Right cardiac atrium (tissue), 5 donors: ENCODE measurements at regions not wholly inside any gene's neighbourhood (a gene's known extent, or its start where the extent isn't known, plus 50 kb on each side); places are given as distances from the start of the nearest gene placed in this dataset.

Experiments
- ATAC-seq, 2 donors: fragments of 200-7000 bp; cut with Tn5 transposase; one replicate each; pipeline versions ENCODE4 v1.8.0 to v1.9.1; 2020; ENCODE audit warnings: moderate library complexity in 2 of 2, mild to moderate bottlenecking in 1 of 2
- DNase-seq, 3 donors: peaks; one replicate each; pipeline ENCODE4 v3.0.0-alpha.2; 2020
- H3K27ac ChIP-seq: one replicate; pipeline ENCODE4 v1.5.1; 2013; ENCODE audit warnings: mild to moderate bottlenecking, low read length, control low read depth, moderate library complexity
- H3K27me3 ChIP-seq: one replicate; pipeline ENCODE4 v1.6.1; 2013; ENCODE audit not compliant: control insufficient read depth, insufficient read depth
- H3K4me1 ChIP-seq: one replicate; pipeline ENCODE4 v1.6.1; 2013; ENCODE audit warnings: low read length; ENCODE audit not compliant: control insufficient read depth, insufficient read depth
- H3K4me3 ChIP-seq: one replicate; pipeline ENCODE4 v1.5.1; 2013; ENCODE audit warnings: low read length, control low read depth
- H3K9me3 ChIP-seq: one replicate; pipeline ENCODE4 v1.6.1; 2013; ENCODE audit warnings: low read length; ENCODE audit not compliant: control insufficient read depth
- WGBS: extraction: QIAGEN DNeasy Blood & Tissue Kit; methylation state at CpG from one replicate; pipeline ENCODE4 v1.1.7; 2013; 5-methylcytosine and 5-hydroxymethylcytosine counted together
- intact Hi-C, 4 donors: fragments of 100-400 bp; cut with DNase I; formaldehyde crosslinking; loops; one replicate each; pipeline versions ENCODE4 v1.11.0 to v1.14.0; 2022 to 2023
- donor health status: healthy with polysubstance abuse.
- donor health status: DM: no; HTN: yes; CAD: no.
- donor health status: DM: no; HTN: no; CAD: no.
- donor health status: DM: no; HTN: yes; CAD: no; lungs with severe emphysema.
- donor health status: DM: yes; HTN: yes; CAD: no.

DNA sequence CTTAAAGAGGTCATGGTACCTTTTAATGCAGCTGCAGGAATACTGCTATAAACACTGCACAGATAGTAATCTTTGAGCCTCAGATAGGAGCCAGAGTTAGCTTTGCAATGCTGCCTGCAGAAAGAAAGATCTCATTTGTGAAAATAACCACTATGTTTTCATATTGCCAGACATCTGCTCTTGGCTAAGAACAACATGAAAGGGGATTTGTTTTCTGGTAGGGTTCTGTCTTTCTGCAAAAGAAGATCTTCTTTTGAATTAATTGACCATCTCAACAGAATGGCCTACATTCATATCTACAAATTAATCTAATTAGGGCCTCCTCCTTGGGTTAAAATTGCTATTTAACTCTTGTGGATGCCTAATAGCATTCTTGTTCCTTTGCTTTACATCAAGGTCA is 177.6 kb upstream of the DPYD start:
- intact Hi-C loops = no loop called here
- no peak overlapping the region for H3K4me3 ChIP-seq
- no peak for DNase-seq
- no peaks in the 10 kb centered on the region for H3K4me1 ChIP-seq
- no peaks in the 10 kb centered on the region for H3K9me3 ChIP-seq
- H3K27me3 ChIP-seq = no peaks in the 10 kb centered on the region
- no peak for ATAC-seq
- H3K27ac ChIP-seq = no peak overlapping the region

DNA sequence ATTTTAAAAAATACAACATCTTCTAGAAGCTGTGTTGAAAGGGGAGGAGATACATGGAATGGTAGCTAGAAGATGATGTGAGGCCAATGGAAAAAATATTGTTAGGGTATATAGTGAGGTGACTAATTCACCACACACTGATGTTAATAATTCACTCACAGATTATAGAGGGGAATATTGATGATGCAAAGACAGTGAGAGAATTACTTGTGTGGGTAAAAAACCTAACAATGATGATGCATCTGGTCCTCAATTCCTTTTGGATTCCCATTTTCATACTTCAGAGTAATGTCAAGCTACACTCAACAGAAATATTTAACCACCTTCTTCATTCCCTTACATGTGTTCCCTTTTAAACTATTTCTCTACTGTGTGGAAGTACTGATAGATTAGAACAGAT is 169.5 kb upstream of the DPYD start:
- intact Hi-C loops = no loop called here
- Histone ChIP-seq H3K27ac (no peak overlapping the region), H3K4me3 (no peak overlapping the region), H3K9me3 (no peaks in the 10 kb centered on the region), H3K27me3 (no peaks in the 10 kb centered on the region), H3K4me1 (no peaks in the 10 kb centered on the region)
- DNase-seq (no peak), ATAC-seq (no peak)

DNA sequence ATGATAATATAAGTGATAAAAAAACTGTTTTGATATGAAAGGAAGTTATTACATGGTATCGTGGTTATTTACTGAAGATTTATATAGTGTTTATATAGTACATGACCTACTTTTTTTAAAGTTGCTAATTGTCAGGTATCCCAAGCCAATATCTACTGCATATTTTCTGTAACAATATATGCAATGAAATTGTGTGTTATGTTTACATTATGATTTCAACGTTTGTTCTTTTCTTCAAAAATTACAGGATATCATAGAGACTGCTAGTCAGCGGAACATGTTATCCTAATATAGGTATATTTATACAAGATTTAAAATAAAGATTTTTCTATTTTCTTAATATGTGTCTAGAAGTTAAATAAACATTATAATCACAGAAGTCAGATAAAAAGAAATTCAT is 167.5 kb upstream of the DPYD start:
- DNase-seq (no peak), ATAC-seq (no peak)
- H3K9me3 ChIP-seq = no peaks in the 10 kb centered on the region
- H3K27ac ChIP-seq = no peak overlapping the region
- no peaks in the 10 kb centered on the region for H3K4me1 ChIP-seq
- 76% methylated on average over 3 of the region's 3 CpGs for whole genome bisulfite sequencing
- no peaks in the 10 kb centered on the region for H3K27me3 ChIP-seq
- no peak overlapping the region for H3K4me3 ChIP-seq
- intact Hi-C loops = no loop called here

DNA sequence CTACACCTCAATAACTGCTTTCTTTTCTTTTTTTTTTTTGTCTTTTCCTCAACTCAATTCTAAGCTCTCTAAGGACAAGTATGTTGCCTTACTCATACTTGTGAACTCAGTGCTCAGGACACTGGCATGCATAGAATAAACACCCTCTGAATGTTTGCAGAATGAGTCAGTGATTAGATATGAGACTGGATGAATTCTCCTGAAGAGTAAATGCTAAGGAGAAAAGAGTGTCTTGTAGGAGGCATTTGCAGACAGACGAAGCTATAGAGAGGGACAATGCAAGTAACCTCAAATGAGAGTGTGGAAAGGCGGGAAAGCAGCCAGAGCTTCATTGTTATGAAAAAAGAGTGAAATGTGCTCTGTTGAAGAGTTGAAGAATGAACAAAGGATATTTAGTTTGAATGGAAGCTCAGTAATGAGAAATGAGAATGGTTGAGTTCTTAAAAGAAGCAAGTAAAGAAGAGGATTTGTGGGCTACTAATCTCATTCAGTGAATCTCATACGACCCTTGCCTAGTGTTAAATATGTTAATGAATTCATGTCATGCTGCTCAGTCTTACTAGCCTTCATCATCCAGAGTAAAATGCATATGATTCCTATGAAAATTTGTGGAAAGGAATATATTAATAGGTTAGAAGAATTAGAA is 166.1 kb upstream of the DPYD start:
- ATAC-seq (no peak), DNase-seq (no peak)
- intact Hi-C loops = no loop called here
- Histone ChIP-seq H3K9me3 (no peaks in the 10 kb centered on the region), H3K4me1 (no peaks in the 10 kb centered on the region), H3K27ac (no peak overlapping the region), H3K4me3 (no peak overlapping the region), H3K27me3 (no peaks in the 10 kb centered on the region)
- WGBS = 55% methylated on average over 3 of the region's 3 CpGs

DNA sequence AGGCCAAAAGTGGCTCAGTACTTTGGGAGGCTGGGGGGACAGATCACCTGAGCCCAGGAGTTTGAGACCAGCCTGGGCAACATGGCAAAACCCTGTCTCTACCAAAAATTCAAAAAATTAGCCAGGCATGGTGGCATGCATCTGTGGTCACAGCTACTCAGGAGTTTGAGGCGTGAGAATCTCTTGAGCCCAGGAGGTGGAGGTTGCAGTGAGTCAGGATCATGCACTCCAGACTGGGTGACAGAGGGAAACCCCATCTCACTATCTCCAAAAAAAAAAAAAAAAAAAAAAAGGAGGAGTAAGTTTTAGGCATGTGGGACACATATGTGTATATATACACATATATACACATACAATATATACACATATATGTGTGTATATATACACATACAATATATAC is 165.3 kb upstream of the DPYD start:
- no peaks in the 10 kb centered on the region for H3K9me3 ChIP-seq

DNA sequence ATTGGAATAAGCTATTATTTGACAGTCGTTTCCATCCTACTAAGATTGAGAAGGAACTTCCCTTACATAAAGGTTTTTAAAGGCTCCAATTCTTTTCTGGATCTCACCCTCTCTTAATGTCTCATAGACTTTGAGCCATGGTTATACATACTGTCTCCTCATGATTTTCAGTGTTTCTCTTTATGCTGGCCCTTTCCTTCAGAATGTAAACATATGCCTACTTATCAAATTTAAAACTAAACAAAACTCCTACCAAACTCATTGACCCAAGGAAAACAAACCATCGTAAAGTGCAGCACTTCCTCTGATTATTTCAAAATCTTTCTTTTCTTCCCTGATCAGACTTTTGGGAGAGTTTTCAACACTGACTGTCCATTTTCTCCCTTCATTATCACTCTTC is 163.4 kb upstream of the DPYD start:
- no peak overlapping the region for H3K4me3 ChIP-seq
- intact Hi-C loops = no loop called here
- DNase-seq = no peak
- H3K27me3 ChIP-seq = no peaks in the 10 kb centered on the region
- no peak overlapping the region for H3K27ac ChIP-seq
- no peak for ATAC-seq
- H3K4me1 ChIP-seq = no peaks in the 10 kb centered on the region
- 57% methylated on average over 2 of the region's 2 CpGs for WGBS
- H3K9me3 ChIP-seq = no peaks in the 10 kb centered on the region

More for the DNA sequence above, 165.3 kb upstream of the DPYD start:
- Histone ChIP-seq H3K27ac (no peak overlapping the region), H3K4me3 (no peak overlapping the region), H3K27me3 (no peaks in the 10 kb centered on the region), H3K4me1 (no peaks in the 10 kb centered on the region)
- ATAC-seq = no peak
- DNase-seq = no peak
- intact Hi-C loops = no loop called here
- WGBS = 91% methylated on average over 1 of the region's 1 CpG

DNA sequence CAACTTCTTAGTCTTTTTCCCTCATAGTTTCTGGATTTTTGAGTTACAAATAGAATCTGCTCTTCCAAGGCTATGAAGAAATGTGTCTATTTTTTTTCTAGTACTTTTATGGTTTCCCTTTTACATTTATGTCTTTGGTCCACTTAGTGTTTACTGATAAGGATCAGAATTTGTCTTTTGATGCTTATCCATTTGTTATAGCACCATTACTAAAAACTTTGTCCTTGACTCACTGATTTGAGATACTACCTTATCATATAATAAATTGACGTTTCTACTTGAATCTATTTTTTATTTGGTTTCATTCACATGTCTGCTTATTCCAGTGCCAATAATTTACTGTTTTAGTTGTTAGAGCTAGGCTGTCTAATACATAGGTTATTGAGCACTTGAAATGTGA is 161.1 kb upstream of the DPYD start:
- ATAC-seq = no peak
- no peak for DNase-seq
- Histone ChIP-seq H3K27me3 (no peaks in the 10 kb centered on the region), H3K27ac (no peak overlapping the region), H3K9me3 (no peaks in the 10 kb centered on the region), H3K4me3 (no peak overlapping the region), H3K4me1 (no peaks in the 10 kb centered on the region)
- WGBS = 39% methylated on average over 1 of the region's 1 CpG
- intact Hi-C loops = no loop called here

DNA sequence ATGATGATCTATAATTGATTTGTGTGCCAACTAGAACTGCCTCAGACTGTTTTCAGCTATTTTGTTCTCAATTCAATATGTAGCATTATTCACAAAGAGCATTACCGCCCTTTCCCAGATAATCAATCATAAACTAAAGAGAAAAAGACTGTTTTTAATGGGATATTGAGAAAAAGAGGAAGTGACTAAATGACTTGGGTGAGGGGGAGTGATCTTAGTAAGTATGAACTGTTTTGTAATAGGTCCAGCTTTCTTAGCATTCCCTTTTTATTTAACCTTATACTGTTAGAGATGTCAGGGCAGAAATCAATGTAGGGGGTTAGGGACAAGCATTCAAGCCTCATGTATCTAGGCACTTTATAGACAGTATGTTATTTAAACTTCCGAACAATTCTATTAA is 157.8 kb upstream of the DPYD start:
- DNase-seq (no peak), ATAC-seq (no peak)
- WGBS = 83% methylated on average over 2 of the region's 2 CpGs
- Histone ChIP-seq H3K27me3 (no peaks in the 10 kb centered on the region), H3K4me1 (no peaks in the 10 kb centered on the region), H3K4me3 (no peak overlapping the region), H3K9me3 (no peaks in the 10 kb centered on the region), H3K27ac (no peak overlapping the region)
- intact Hi-C loops = no loop called here

DNA sequence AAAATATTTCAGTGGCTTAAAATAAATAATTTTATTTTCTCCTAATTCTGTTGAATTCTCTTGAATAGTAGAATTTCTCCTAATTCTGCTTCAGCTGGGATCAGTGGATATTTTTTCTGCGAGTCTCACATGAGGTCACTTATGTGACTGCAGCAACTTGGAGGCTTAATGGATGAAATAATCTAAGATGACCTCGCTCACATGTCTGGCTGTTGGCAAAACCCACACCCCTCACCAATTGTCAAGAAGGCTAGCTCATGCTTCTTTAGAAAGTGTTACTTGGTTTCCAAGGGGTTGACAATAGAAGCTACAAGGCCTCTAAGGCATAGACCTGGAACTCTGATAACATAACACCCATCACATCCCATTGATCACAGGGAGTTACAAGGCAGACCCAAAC is 156.9 kb upstream of the DPYD start:
- intact Hi-C loops = no loop called here
- no peak for DNase-seq
- 78% methylated on average over 2 of the region's 2 CpGs for WGBS

DNA sequence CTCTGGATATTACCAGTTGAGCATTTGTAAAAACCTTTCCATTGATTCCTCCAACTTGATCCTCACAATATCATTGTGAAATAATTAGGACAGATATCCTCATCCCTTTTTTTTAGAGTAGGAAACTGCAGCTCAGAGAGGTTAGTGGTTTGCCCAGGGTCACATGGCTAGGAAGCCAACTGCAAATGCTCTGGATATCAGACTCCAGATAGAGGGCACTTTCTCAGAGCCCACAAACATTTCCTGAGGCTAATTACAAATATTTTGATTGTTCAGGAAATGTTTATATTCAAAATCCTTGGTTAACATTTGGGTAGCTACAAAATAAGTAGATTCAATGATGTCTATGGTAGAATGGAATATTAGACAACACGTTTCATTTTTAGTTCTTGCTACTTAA is 154.8 kb upstream of the DPYD start:
- DNase-seq (no peak), ATAC-seq (no peak)
- no peaks in the 10 kb centered on the region for H3K27me3 ChIP-seq
- H3K4me3 ChIP-seq = no peak overlapping the region
- 77% methylated on average over 1 of the region's 1 CpG for WGBS
- intact Hi-C loops = no loop called here
- no peak overlapping the region for H3K27ac ChIP-seq
- H3K4me1 ChIP-seq = no peaks in the 10 kb centered on the region
- no peaks in the 10 kb centered on the region for H3K9me3 ChIP-seq

More for the DNA sequence above, 156.9 kb upstream of the DPYD start:
- Histone ChIP-seq H3K4me3 (no peak overlapping the region), H3K27ac (no peak overlapping the region), H3K9me3 (no peaks in the 10 kb centered on the region), H3K4me1 (no peaks in the 10 kb centered on the region), H3K27me3 (no peaks in the 10 kb centered on the region)
- no peak for ATAC-seq

DNA sequence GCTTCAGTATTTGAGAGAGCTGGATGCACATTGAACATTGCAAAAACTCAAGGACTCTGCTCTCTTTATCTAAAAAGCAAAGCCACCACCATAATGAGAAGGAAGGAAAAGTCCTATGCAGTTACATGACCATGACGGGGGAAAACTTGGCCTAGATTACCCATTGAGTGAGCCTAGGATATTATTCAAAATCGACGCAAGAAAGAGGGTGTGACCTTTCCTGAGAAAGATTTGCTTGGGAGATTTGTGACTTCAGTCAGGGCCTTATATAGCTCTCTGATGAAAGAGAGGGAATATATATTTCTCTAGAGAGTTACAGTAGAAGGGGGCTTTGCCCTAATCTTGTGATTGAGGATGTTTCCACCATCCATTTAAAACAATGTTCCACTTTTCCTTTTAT is 153.0 kb upstream of the DPYD start:
- Histone ChIP-seq H3K4me1 (no peaks in the 10 kb centered on the region), H3K27ac (no peak overlapping the region), H3K27me3 (no peaks in the 10 kb centered on the region), H3K4me3 (no peak overlapping the region), H3K9me3 (no peaks in the 10 kb centered on the region)
- WGBS = 75% methylated on average over 3 of the region's 3 CpGs
- DNase-seq (no peak), ATAC-seq (no peak)
- intact Hi-C loops = no loop called here

DNA sequence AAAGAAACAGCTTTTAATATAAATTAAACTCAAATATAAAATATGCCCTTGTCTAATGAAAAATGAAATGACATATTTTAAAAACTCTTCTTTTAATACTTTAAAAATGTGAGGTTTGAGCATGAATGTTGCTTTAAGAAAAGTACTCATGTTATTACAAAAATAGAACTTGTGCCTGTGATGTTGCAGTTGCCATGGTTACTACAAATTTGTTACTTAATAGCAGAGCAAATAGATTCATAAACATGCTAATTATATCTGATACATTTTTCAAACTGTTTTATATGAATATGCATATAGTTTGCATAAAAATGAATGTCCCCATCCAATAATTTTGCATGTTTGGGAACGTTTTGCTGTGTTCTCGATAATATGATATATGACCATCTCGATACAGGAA is 152.3 kb upstream of the DPYD start:
- ATAC-seq (no peak), DNase-seq (no peak)
- 83% methylated on average over 3 of the region's 3 CpGs for WGBS
- Histone ChIP-seq H3K4me3 (no peak overlapping the region), H3K9me3 (no peaks in the 10 kb centered on the region), H3K27ac (no peak overlapping the region), H3K4me1 (no peaks in the 10 kb centered on the region), H3K27me3 (no peaks in the 10 kb centered on the region)
- intact Hi-C loops = no loop called here
